BJ (cell line): ENCODE measurements at regions not wholly inside any gene's neighbourhood (a gene's known extent, or its start where the extent isn't known, plus 50 kb on each side); places are given as distances from the start of the nearest gene placed in this dataset.

ENCODE experiments used
- CTCF ChIA-PET: fragments of 350-600 bp; formaldehyde crosslinking; extraction: SDS; loops from one replicate; lab custom pipeline; 2021; ENCODE audit warnings: antibody characterized with exemption, inconsistent platforms; lab: Yijun Ruan, JAX
- POLR2A ChIA-PET: fragments of 300-600 bp; sonication (Branson Sonifier 250); formaldehyde crosslinking; extraction: SDS; loops from one replicate; lab custom pipeline; 2021; ENCODE audit warnings: antibody characterized with exemption; lab: Charles Lee
- DNase-seq: peaks from one replicate; pipeline ENCODE4 v3.0.0-alpha.2; 2011; ENCODE audit warnings: low read depth
- H3K27me3 ChIP-seq: 2 replicates; pipeline ENCODE4 v1.6.0; 2011; ENCODE audit warnings: low read length; ENCODE audit not compliant: control insufficient read depth, insufficient read depth
- H3K36me3 ChIP-seq: 2 replicates; pipeline ENCODE4 v1.5.1; 2011; ENCODE audit warnings: low read length; ENCODE audit not compliant: control insufficient read depth, insufficient read depth
- H3K4me3 ChIP-seq: 2 replicates; pipeline ENCODE4 v1.5.1; 2011; ENCODE audit warnings: low read depth, mild to moderate bottlenecking, control low read depth, low read length
- CTCF ChIP-seq: IDR thresholded peaks from 2 replicates; pipeline ENCODE4 v1.5.1; 2011; ENCODE audit warnings: low read depth, mild to moderate bottlenecking, control low read depth, inconsistent platforms, low read length, moderate library complexity; ENCODE audit not compliant: insufficient read depth

GRCh38 chr2:34414856-34415255, 815.8 kb upstream of the FAM98A start:
- H3K27me3 ChIP-seq, result no peaks in the 10 kb centered on the region
- H3K4me3 ChIP-seq, result no peak overlapping the region
- DNase-seq, result no peak
- no peaks in the 10 kb centered on the region for H3K36me3 ChIP-seq
- ChIA-PET POLR2A (no interaction called here), CTCF (no interaction called here)
- TF ChIP-seq CTCF, result no peak

- no peaks in the 10 kb centered on the region for H3K27me3 ChIP-seq
- CTCF ChIA-PET, result no interaction called here
- POLR2A ChIA-PET, result no interaction called here
- no peak for TF ChIP-seq CTCF
- no peak overlapping the region for H3K4me3 ChIP-seq
- no peaks in the 10 kb centered on the region for H3K36me3 ChIP-seq
- no peak for DNase-seq
Observed at GRCh38 chr2:34408100-34408499, 809.0 kb upstream of the FAM98A start.

GRCh38 chr2:34403512-34403911, 804.4 kb upstream of the FAM98A start:
- CTCF ChIA-PET, result no interaction called here
- POLR2A ChIA-PET, result no interaction called here
- DNase-seq, result no peak
- Histone ChIP-seq H3K27me3 (no peaks in the 10 kb centered on the region), H3K4me3 (no peak overlapping the region), H3K36me3 (no peaks in the 10 kb centered on the region)
- no peak for TF ChIP-seq CTCF

GRCh38 chr2:34402376-34402775, 803.3 kb upstream of the FAM98A start:
- no peaks in the 10 kb centered on the region for H3K36me3 ChIP-seq
- TF ChIP-seq CTCF, result no peak
- POLR2A ChIA-PET, result no interaction called here
- H3K4me3 ChIP-seq, result no peak overlapping the region
- H3K27me3 ChIP-seq, result no peaks in the 10 kb centered on the region
- CTCF ChIA-PET, result no interaction called here
- DNase-seq, result no peak

- CTCF ChIA-PET, result no interaction called here
- Histone ChIP-seq H3K27me3 (no peaks in the 10 kb centered on the region), H3K36me3 (no peaks in the 10 kb centered on the region), H3K4me3 (no peak overlapping the region)
- TF ChIP-seq CTCF, result no peak
- DNase-seq, result no peak
- POLR2A ChIA-PET, result no interaction called here
Observed at GRCh38 chr2:34401186-34401585, 802.1 kb upstream of the FAM98A start.
